ENCODE measurements at regions not wholly inside any gene's neighbourhood (a gene's known extent, or its start where the extent isn't known, plus 50 kb on each side); places are given as distances from the start of the nearest gene placed in this dataset.
A peak's percentile ranks its signal among the peaks of the same experiment; 100 is the strongest.
"Not testable (repeated sequence)": the region's sequence is repeated elsewhere in the genome, so short reads cannot be mapped to it uniquely, and the experiment has no call there.

- DNase-seq: no peak
Measured at GRCh38 chr2:106288873-106289272, 94.8 kb upstream of the UXS1 start.

GRCh38 chr2:106285237-106285829, 91.2 kb upstream of the UXS1 start:
- no peak for DNase-seq

- DNase-seq: no peak
Measured at GRCh38 chr2:106284691-106285202, 90.6 kb upstream of the UXS1 start.

- DNase-seq: no peak
Measured at GRCh38 chr2:106284255-106284654, 90.2 kb upstream of the UXS1 start.

GRCh38 chr2:106283228-106284152, 89.4 kb upstream of the UXS1 start:
- DNase-seq: not testable (repeated sequence)

GRCh38 chr2:106282462-106283170, 88.5 kb upstream of the UXS1 start:
- no peak for DNase-seq

GRCh38 chr2:106281907-106282430, 87.9 kb upstream of the UXS1 start:
- not testable (repeated sequence) for DNase-seq

- no peak for DNase-seq
Measured at GRCh38 chr2:106280722-106281446, 86.8 kb upstream of the UXS1 start.

GRCh38 chr2:106280224-106280623, 86.1 kb upstream of the UXS1 start:
- no peak for DNase-seq

GRCh38 chr2:106278112-106278876, 84.2 kb upstream of the UXS1 start:
- no peak for DNase-seq

- no peak for DNase-seq
Measured at GRCh38 chr2:106277426-106277825, 83.3 kb upstream of the UXS1 start.

GRCh38 chr2:106275971-106276370, 81.9 kb upstream of the UXS1 start:
- DNase-seq: no peak

GRCh38 chr2:106274668-106275067, 80.6 kb upstream of the UXS1 start:
- DNase-seq: no peak

- peak in 2 of 3 donors; percentile 12 to 18 for DNase-seq
Measured at GRCh38 chr2:106272216-106272807, 78.2 kb upstream of the UXS1 start.

GRCh38 chr2:106270471-106270891, 76.4 kb upstream of the UXS1 start:
- no peak for DNase-seq

GRCh38 chr2:106269591-106270291, 75.6 kb upstream of the UXS1 start:
- DNase-seq: peak in 2 of 3 donors; percentile 25 to 50

GRCh38 chr2:106267997-106268396, 73.9 kb upstream of the UXS1 start:
- DNase-seq: no peak

GRCh38 chr2:106261871-106262321, 67.8 kb upstream of the UXS1 start:
- no peak for DNase-seq

GRCh38 chr2:106258859-106259258, 64.8 kb upstream of the UXS1 start:
- not testable (repeated sequence) for DNase-seq

- DNase-seq: no peak
Measured at GRCh38 chr2:106257830-106258229, 63.7 kb upstream of the UXS1 start.
